Panc1 (cell line): ENCODE measurements at regions not wholly inside any gene's neighbourhood (a gene's known extent, or its start where the extent isn't known, plus 50 kb on each side); places are given as distances from the start of the nearest gene placed in this dataset.

ENCODE experiments used
- SIN3A ChIP-seq: IDR thresholded peaks from 2 replicates; pipeline ENCODE4 v1.6.1; 2012; ENCODE audit warnings: low read depth, mild to moderate bottlenecking, low read length, moderate library complexity, borderline replicate concordance; ENCODE audit not compliant: insufficient read depth
- TF ChIP-seq, protein P1 (sequence below), 2 experiments: IDR thresholded peaks; 2 replicates each; pipeline ENCODE4 v1.6.1; 2011 to 2012; ENCODE audit warnings: low read depth in 2 of 2, control low read depth in 1 of 2, low read length in 1 of 2, mild to moderate bottlenecking in 1 of 2, moderate library complexity in 1 of 2; ENCODE audit not compliant: insufficient read depth in 1 of 2

DNA sequence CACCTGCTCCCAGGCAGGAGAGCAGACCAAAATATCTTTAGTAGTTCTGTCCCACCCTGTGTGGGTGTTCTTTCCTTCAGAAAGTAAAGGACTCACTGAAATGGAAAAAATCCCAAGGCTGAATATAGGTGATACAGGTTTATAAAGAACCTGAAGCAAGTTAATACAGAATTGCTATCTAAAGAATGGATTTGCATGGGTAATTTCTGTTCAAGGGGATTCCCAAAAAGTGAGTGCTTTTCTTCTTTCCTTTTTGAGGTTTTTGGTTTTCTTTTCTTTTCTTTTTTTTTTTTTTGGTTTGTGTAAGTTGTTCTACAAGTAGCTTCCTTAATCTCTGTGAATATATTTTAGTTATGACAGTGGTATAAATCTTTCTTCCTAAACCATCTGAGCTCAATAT, 560.7 kb upstream of the BOD1L1 start:
- TF ChIP-seq, protein P1, sequence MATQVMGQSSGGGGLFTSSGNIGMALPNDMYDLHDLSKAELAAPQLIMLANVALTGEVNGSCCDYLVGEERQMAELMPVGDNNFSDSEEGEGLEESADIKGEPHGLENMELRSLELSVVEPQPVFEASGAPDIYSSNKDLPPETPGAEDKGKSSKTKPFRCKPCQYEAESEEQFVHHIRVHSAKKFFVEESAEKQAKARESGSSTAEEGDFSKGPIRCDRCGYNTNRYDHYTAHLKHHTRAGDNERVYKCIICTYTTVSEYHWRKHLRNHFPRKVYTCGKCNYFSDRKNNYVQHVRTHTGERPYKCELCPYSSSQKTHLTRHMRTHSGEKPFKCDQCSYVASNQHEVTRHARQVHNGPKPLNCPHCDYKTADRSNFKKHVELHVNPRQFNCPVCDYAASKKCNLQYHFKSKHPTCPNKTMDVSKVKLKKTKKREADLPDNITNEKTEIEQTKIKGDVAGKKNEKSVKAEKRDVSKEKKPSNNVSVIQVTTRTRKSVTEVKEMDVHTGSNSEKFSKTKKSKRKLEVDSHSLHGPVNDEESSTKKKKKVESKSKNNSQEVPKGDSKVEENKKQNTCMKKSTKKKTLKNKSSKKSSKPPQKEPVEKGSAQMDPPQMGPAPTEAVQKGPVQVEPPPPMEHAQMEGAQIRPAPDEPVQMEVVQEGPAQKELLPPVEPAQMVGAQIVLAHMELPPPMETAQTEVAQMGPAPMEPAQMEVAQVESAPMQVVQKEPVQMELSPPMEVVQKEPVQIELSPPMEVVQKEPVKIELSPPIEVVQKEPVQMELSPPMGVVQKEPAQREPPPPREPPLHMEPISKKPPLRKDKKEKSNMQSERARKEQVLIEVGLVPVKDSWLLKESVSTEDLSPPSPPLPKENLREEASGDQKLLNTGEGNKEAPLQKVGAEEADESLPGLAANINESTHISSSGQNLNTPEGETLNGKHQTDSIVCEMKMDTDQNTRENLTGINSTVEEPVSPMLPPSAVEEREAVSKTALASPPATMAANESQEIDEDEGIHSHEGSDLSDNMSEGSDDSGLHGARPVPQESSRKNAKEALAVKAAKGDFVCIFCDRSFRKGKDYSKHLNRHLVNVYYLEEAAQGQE (IDR thresholded peaks at IDR 0.05; ENCODE audit: insufficient read depth in 1 of 2, low read depth in 2 of 2, low read length in 1 of 2): no peak
- TF ChIP-seq SIN3A: no peak
